LNCAP (cell line): ENCODE measurements at regions not wholly inside any gene's neighbourhood (a gene's known extent, or its start where the extent isn't known, plus 50 kb on each side); places are given as distances from the start of the nearest gene placed in this dataset.

ENCODE experiments used
- CTCF ChIP-seq: fragments of 450-650 bp; IDR thresholded peaks from 2 replicates; pipeline ENCODE4 v1.5.1; 2017; ENCODE audit warnings: mild to moderate bottlenecking

- TF ChIP-seq CTCF = no peak
Measured at GRCh38 chr4:187777954-187778353, 217.6 kb upstream of the ZFP42 start.

- TF ChIP-seq CTCF = no peak
Measured at GRCh38 chr4:187780070-187780469, 215.5 kb upstream of the ZFP42 start.

DNA sequence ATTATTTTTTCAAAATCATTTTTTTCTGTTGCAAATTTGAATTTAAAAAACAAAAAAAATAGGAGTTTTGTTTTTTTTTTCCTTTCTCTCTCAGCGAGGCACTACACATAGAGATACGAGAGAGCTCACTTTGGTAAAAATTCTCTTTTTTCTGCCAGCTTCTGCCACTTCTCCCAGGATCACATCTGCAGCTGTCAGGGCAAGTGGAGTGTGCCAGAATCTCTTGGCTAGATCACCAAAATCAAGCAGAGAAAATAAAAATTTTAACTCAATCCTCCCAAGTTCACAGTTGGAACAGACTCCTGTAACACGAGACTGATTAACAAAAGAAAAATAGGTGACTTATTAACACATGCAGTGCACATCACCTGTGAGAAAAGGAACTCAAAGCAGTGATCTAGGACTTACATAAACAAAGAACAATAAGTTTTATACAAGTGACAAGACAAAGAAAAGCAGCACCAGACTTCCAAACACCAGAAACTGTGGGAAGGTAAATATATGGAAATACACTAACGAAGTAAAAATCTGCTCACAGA, 213.2 kb upstream of the ZFP42 start:
- no peak for TF ChIP-seq CTCF

GRCh38 chr4:187786190-187786589, 209.4 kb upstream of the ZFP42 start:
- no peak for TF ChIP-seq CTCF

GRCh38 chr4:187789078-187789477, 206.5 kb upstream of the ZFP42 start:
- TF ChIP-seq CTCF = no peak

DNA sequence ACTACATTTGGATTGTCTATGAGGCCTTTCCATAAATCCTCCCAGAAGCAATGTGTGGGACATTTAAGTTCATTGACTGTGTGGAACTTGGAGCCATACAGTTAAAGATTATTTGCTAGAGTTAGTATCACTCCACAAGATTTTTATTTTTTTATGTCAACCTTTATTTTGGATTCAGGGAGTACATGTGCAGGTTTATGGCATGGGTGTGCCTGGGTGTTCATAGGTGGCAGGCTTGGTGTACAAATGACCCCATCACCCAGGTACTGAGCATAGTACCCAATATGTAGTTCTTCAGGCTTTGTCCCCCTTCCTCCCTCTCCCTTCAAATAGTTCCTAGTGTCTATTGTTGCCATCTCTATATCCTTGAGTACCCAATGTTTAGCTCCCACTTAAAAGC, 199.8 kb upstream of the ZFP42 start:
- no peak for TF ChIP-seq CTCF

- no peak for TF ChIP-seq CTCF
Measured at GRCh38 chr4:187798385-187798784, 197.2 kb upstream of the ZFP42 start.

- no peak for TF ChIP-seq CTCF
Measured at GRCh38 chr4:187799735-187800134, 195.8 kb upstream of the ZFP42 start.
